GM12878 (cell line): ENCODE measurements at regions not wholly inside any gene's neighbourhood (a gene's known extent, or its start where the extent isn't known, plus 50 kb on each side); places are given as distances from the start of the nearest gene placed in this dataset.

Experiments
- ATF2 ChIP-seq: IDR thresholded peaks from 2 replicates; pipeline ENCODE4 v1.6.1; 2012; ENCODE audit warnings: low read length, inconsistent platforms
- BCL11A ChIP-seq: IDR thresholded peaks from 2 replicates; pipeline ENCODE4 v1.6.1; 2011; ENCODE audit warnings: low read depth, low read length
- CREB1 ChIP-seq: IDR thresholded peaks from 2 replicates; pipeline ENCODE4 v1.6.1; 2012; ENCODE audit warnings: low read depth, mild to moderate bottlenecking, inconsistent platforms
- DPF2 ChIP-seq: fragments of 450-650 bp; IDR thresholded peaks from 2 replicates; pipeline ENCODE4 v1.6.1; 2017; ENCODE audit warnings: mild to moderate bottlenecking
- E4F1 ChIP-seq: fragments of 450-650 bp; IDR thresholded peaks from 2 replicates; pipeline ENCODE4 v1.6.1; 2018; ENCODE audit warnings: borderline replicate concordance, mild to moderate bottlenecking; ENCODE audit not compliant: partially characterized antibody
- EZH2 ChIP-seq: IDR thresholded peaks from 2 replicates; pipeline ENCODE4 v1.6.1; 2012; ENCODE audit warnings: low read depth, mild to moderate bottlenecking, control low read depth, inconsistent platforms, low read length, borderline replicate concordance; ENCODE audit not compliant: control insufficient read depth
- IRF3 ChIP-seq: fragments of 450-650 bp; IDR thresholded peaks from 2 replicates; pipeline ENCODE4 v1.6.1; 2014; ENCODE audit warnings: mild to moderate bottlenecking
- JUNB ChIP-seq: IDR thresholded peaks from 2 replicates; pipeline ENCODE4 v1.6.1; 2016; ENCODE audit warnings: antibody characterized with exemption, mild to moderate bottlenecking
- KAT2A ChIP-seq: conservative IDR thresholded peaks from 2 replicates; pipeline ENCODE4 v1.6.1; 2011; ENCODE audit warnings: low read depth, low read length; ENCODE audit not compliant: control insufficient read depth
- NR2C1 ChIP-seq: fragments of 450-650 bp; IDR thresholded peaks from 2 replicates; pipeline ENCODE4 v1.6.1; 2017; ENCODE audit warnings: antibody characterized with exemption, mild to moderate bottlenecking, moderate library complexity
- NR2F1 ChIP-seq: fragments of 450-650 bp; conservative IDR thresholded peaks from 2 replicates; pipeline ENCODE4 v1.6.1; 2017; ENCODE audit warnings: mild to moderate bottlenecking
- NRF1 ChIP-seq: conservative IDR thresholded peaks from 2 replicates; pipeline ENCODE4 v1.6.1; 2011; ENCODE audit warnings: mild to moderate bottlenecking, low read depth, low read length, improper control_type of control experiment
- PKNOX1 ChIP-seq: fragments of 450-650 bp; IDR thresholded peaks from 2 replicates; pipeline ENCODE4 v1.6.1; 2016; ENCODE audit warnings: mild to moderate bottlenecking
- PML ChIP-seq: IDR thresholded peaks from 2 replicates; pipeline ENCODE4 v1.6.1; 2012; ENCODE audit warnings: low read length, inconsistent platforms
- RBBP5 ChIP-seq: fragments of 200-600 bp; sonication (generic); conservative IDR thresholded peaks from 2 replicates; pipeline ENCODE4 v1.6.1; 2016
- SP1 ChIP-seq: IDR thresholded peaks from one replicate; pipeline ENCODE4 v1.6.1; 2011; ENCODE audit warnings: low read depth, low read length
- SRF ChIP-seq, 2 experiments: IDR thresholded peaks; 2 replicates each; pipeline ENCODE4 v1.6.1; 2011; ENCODE audit warnings: low read depth in 2 of 2, low read length in 2 of 2, mild to moderate bottlenecking in 1 of 2, moderate library complexity in 1 of 2
- ZNF207 ChIP-seq: fragments of 450-650 bp; IDR thresholded peaks from 2 replicates; pipeline ENCODE4 v1.6.1; 2014; ENCODE audit warnings: antibody characterized with exemption, mild to moderate bottlenecking, borderline replicate concordance
- ZNF687 ChIP-seq: fragments of 450-650 bp; IDR thresholded peaks from 2 replicates; pipeline ENCODE4 v1.6.1; 2017; ENCODE audit warnings: mild to moderate bottlenecking, moderate library complexity

GRCh38 chr4:10809905-10810304, 125.3 kb upstream of the CLNK start (continued):
- TF ChIP-seq EZH2, result no peak
- no peak for TF ChIP-seq E4F1
- TF ChIP-seq SRF (IDR thresholded peaks at IDR 0.05; ENCODE audit: low read depth in 2 of 2, low read length in 2 of 2), result no peak
- no peak for TF ChIP-seq ZNF207
- 0 out of 2 replicates have a peak, but pooled peaks have one; percentile 50 for TF ChIP-seq DPF2
- TF ChIP-seq PML, result peak; percentile 33; the same call in 1 of the 2 replicates
- TF ChIP-seq PKNOX1, result no peak
- peak; percentile 80 for TF ChIP-seq JUNB
- TF ChIP-seq NRF1, result no peak
- peak; percentile 42 for TF ChIP-seq SP1
- peak; percentile 58 for TF ChIP-seq CREB1
- TF ChIP-seq ATF2, result peak; percentile 72
- no peak for TF ChIP-seq ZNF687
- no peak for TF ChIP-seq IRF3
- TF ChIP-seq RBBP5, result no peak
- peak; percentile 76; the same call in 1 of the 2 replicates for TF ChIP-seq BCL11A
- no peak for TF ChIP-seq KAT2A
- no peak for TF ChIP-seq NR2F1
- no peak for TF ChIP-seq NR2C1
